ENCODE measurements at regions not wholly inside any gene's neighbourhood (a gene's known extent, or its start where the extent isn't known, plus 50 kb on each side); places are given as distances from the start of the nearest gene placed in this dataset.

DNA sequence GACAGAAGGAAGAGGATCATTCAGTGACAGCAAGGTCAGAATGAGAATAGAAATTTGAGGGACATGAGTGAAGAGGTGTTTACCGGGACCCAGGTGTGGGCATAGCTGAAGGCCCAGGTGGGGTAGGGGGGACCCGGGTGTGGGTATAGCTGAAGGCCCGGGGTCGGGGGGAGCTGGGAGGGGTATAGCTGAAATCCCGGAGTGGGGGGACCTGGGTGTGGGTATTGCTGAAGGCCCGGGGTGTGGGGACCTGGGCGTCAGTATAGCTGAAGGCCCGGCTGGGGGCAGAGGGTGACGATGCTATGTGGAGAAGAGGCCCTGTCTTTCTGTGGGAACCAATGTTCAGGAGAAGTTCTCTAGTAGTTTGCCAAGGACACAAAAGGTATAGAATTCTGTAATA lies 183.0 kb upstream of the PITRM1 start:
- no peaks in the 10 kb centered on the region for H3K4me1 ChIP-seq (ENCODE audit: control insufficient read depth, insufficient read depth, low read length)
- H3K18ac ChIP-seq (ENCODE audit: low read depth, low read length) = no peak overlapping the region
- no peak overlapping the region for H3K23ac ChIP-seq (ENCODE audit: low read depth, low read length)
- no peak overlapping the region for H4K8ac ChIP-seq (ENCODE audit: low read depth in 2 of 2, low read length in 2 of 2)
- H2BK20ac ChIP-seq (ENCODE audit: low read depth, low read length) = no peak overlapping the region
- no peak overlapping the region for H3K27ac ChIP-seq (ENCODE audit: insufficient read depth, low read length)
- no peak overlapping the region for H3K14ac ChIP-seq (replicated peaks; ENCODE audit: low read depth, low read length)
- no peak overlapping the region for H2BK15ac ChIP-seq (ENCODE audit: low read depth, low read length)
- no peak overlapping the region for H3K4me2 ChIP-seq (ENCODE audit: low read depth, low read length)
- peaks cover 2% of the 10 kb centered on the region; the same call in 1 of the 2 replicates for H3K9me3 ChIP-seq (ENCODE audit: control insufficient read depth, insufficient read depth, low read length)
- H2BK5ac ChIP-seq (ENCODE audit: low read depth, low read length, poor library complexity, severe bottlenecking) = no peak overlapping the region
- H2AK9ac ChIP-seq (replicated peaks; ENCODE audit: low read depth, low read length, poor library complexity) = no peak overlapping the region
- peaks cover 3% of the 10 kb centered on the region for H3K27me3 ChIP-seq (ENCODE audit: control insufficient read depth, insufficient read depth, low read length)
- POLR2A ChIA-PET (ENCODE audit: unreplicated experiment) = no interaction called here
- H3K56ac ChIP-seq (ENCODE audit: extremely low read depth, insufficient read depth, low read length) = no peak overlapping the region
- CTCF ChIA-PET = no interaction called here
- WGBS, 2 experiments (ENCODE audit: extremely low coverage in 2 of 2, insufficient read length in 1 of 2) = 95% methylated on average over 4 of the region's 9 CpGs; no CpG with 5 or more reads in 1 of the 2 experiments
- H2AFZ ChIP-seq (replicated peaks; ENCODE audit: low read length, poor library complexity) = no peak overlapping the region
- H3K36me3 ChIP-seq (ENCODE audit: control insufficient read depth, insufficient read depth, low read length) = no peaks in the 10 kb centered on the region
- H3K9ac ChIP-seq (ENCODE audit: low read depth, low read length) = no peak overlapping the region
- no peak overlapping the region for H4K5ac ChIP-seq (ENCODE audit: low read depth, low read length)
- no peak overlapping the region for H3K4me3 ChIP-seq (ENCODE audit: insufficient read depth, low read depth, low read length)
- dilution Hi-C loops (cut with HindIII; ENCODE audit: low sequenced_read_pairs, unreplicated experiment) (no loop called here), in situ Hi-C loops (cut with MboI; ENCODE audit: low sequenced_read_pairs) (no loop called here), intact Hi-C loops (cut with micrococcal nuclease) (no loop called here)
- H3K9me1 ChIP-seq (ENCODE audit: insufficient read depth, low read length) = no peaks in the 10 kb centered on the region
- no TSS peak for BruUV-seq (replicated peaks)
- H2BK120ac ChIP-seq (ENCODE audit: low read depth, low read length) = no peak overlapping the region
- no peak overlapping the region for H4K91ac ChIP-seq (ENCODE audit: insufficient read depth, low read depth, low read length)
- H4K20me1 ChIP-seq (ENCODE audit: insufficient read depth, low read length) = no peaks in the 10 kb centered on the region
- no peak overlapping the region for H2AK5ac ChIP-seq (ENCODE audit: low read depth, low read length)
- H3K79me1 ChIP-seq (ENCODE audit: low read depth in 1 of 2, low read length in 2 of 2) = no peaks in the 10 kb centered on the region
- ATAC-seq (ENCODE audit: low read depth) = no peak
- no peak for DNase-seq
- no peak for TF ChIP-seq CHD1 (IDR thresholded peaks at IDR 0.05; ENCODE audit: low read depth, low read length)
- TF ChIP-seq, protein P1, sequence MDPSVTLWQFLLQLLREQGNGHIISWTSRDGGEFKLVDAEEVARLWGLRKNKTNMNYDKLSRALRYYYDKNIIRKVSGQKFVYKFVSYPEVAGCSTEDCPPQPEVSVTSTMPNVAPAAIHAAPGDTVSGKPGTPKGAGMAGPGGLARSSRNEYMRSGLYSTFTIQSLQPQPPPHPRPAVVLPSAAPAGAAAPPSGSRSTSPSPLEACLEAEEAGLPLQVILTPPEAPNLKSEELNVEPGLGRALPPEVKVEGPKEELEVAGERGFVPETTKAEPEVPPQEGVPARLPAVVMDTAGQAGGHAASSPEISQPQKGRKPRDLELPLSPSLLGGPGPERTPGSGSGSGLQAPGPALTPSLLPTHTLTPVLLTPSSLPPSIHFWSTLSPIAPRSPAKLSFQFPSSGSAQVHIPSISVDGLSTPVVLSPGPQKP (IDR thresholded peaks at IDR 0.05; ENCODE audit: borderline replicate concordance, low read depth, low read length) = no peak
- no peak for TF ChIP-seq RCOR1 (IDR thresholded peaks at IDR 0.05; ENCODE audit: insufficient replicate concordance, low read length)
- TF ChIP-seq, protein P2, sequence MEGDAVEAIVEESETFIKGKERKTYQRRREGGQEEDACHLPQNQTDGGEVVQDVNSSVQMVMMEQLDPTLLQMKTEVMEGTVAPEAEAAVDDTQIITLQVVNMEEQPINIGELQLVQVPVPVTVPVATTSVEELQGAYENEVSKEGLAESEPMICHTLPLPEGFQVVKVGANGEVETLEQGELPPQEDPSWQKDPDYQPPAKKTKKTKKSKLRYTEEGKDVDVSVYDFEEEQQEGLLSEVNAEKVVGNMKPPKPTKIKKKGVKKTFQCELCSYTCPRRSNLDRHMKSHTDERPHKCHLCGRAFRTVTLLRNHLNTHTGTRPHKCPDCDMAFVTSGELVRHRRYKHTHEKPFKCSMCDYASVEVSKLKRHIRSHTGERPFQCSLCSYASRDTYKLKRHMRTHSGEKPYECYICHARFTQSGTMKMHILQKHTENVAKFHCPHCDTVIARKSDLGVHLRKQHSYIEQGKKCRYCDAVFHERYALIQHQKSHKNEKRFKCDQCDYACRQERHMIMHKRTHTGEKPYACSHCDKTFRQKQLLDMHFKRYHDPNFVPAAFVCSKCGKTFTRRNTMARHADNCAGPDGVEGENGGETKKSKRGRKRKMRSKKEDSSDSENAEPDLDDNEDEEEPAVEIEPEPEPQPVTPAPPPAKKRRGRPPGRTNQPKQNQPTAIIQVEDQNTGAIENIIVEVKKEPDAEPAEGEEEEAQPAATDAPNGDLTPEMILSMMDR (conservative IDR thresholded peaks at IDR 0.05; ENCODE audit: low read depth, low read length) = no peak
- H3K4ac ChIP-seq (ENCODE audit: low read depth, low read length) = no peak overlapping the region
